ENCODE measurements at regions not wholly inside any gene's neighbourhood (a gene's known extent, or its start where the extent isn't known, plus 50 kb on each side); places are given as distances from the start of the nearest gene placed in this dataset.

DNA sequence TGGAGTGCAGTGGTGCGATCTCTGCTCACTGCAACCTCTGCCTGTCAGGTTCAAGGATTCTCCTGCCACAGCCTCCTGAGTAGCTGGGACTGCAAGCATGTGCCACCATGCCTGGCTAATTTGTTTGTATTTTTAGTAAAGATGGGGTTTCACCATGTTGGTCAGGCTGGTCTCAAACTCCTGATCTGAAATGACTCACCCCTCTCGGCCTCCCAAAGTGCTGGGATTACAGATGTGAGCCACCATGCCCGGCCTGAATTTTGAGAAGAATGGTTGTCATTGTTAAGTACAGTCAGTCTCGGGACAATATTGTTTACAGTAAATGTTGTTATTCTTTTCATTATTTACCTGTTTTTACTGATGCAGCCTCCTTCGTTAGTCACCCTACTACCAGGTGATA, 1226.2 kb upstream of the TENM3 start:
- no peak for DNase-seq
- no peak overlapping the region for H3K27ac ChIP-seq (ENCODE audit: low read length)
- no peaks in the 10 kb centered on the region for H3K36me3 ChIP-seq (replicated peaks; ENCODE audit: insufficient read depth, low read length)
- no peaks in the 10 kb centered on the region for H3K9me3 ChIP-seq (replicated peaks; ENCODE audit: insufficient read depth, low read length)
- no peak overlapping the region for H3K4me2 ChIP-seq (ENCODE audit: low read depth, low read length)
- H4K20me1 ChIP-seq (ENCODE audit: insufficient read depth, low read length) = no peaks in the 10 kb centered on the region
- H3K4me3 ChIP-seq (ENCODE audit: low read length) = no peak overlapping the region
- no peaks in the 10 kb centered on the region for H3K4me1 ChIP-seq (ENCODE audit: low read length)
- H3K79me2 ChIP-seq (ENCODE audit: low read length) = no peaks in the 10 kb centered on the region
- no peak for TF ChIP-seq EZH2phosphoT487 (IDR thresholded peaks at IDR 0.05; ENCODE audit: low read length)
- H3K9me2 ChIP-seq (replicated peaks; ENCODE audit: insufficient read depth, low read length) = no peaks in the 10 kb centered on the region
- H2AFZ ChIP-seq (ENCODE audit: low read length) = no peak overlapping the region
- no peaks in the 10 kb centered on the region for H3K27me3 ChIP-seq (replicated peaks; ENCODE audit: insufficient read depth, low read length)
- no peaks in the 10 kb centered on the region for H3F3A ChIP-seq (ENCODE audit: insufficient read depth, low read length)
- H3K9ac ChIP-seq (ENCODE audit: low read length) = no peak overlapping the region

GRCh38 chr4:181018472-181018871, 1224.7 kb upstream of the TENM3 start:
- Histone ChIP-seq H3K4me1 (ENCODE audit: low read length) (no peaks in the 10 kb centered on the region), H2AFZ (ENCODE audit: low read length) (no peak overlapping the region), H3K79me2 (ENCODE audit: low read length) (no peaks in the 10 kb centered on the region), H3K27me3 (replicated peaks; ENCODE audit: insufficient read depth, low read length) (no peaks in the 10 kb centered on the region), H3K4me3 (ENCODE audit: low read length) (no peak overlapping the region), H3K27ac (ENCODE audit: low read length) (no peak overlapping the region), H4K20me1 (ENCODE audit: insufficient read depth, low read length) (no peaks in the 10 kb centered on the region), H3K36me3 (replicated peaks; ENCODE audit: insufficient read depth, low read length) (no peaks in the 10 kb centered on the region), H3K4me2 (ENCODE audit: low read depth, low read length) (no peak overlapping the region), H3F3A (ENCODE audit: insufficient read depth, low read length) (no peaks in the 10 kb centered on the region), H3K9me2 (replicated peaks; ENCODE audit: insufficient read depth, low read length) (no peaks in the 10 kb centered on the region), H3K9ac (ENCODE audit: low read length) (no peak overlapping the region), H3K9me3 (replicated peaks; ENCODE audit: insufficient read depth, low read length) (no peaks in the 10 kb centered on the region)
- DNase-seq = no peak
- TF ChIP-seq EZH2 (optimal IDR thresholded peaks at IDR 0.05; ENCODE audit: low read depth, low read length) (no peak), CTCF (IDR thresholded peaks at IDR 0.05; ENCODE audit: low read length) (no peak), EZH2phosphoT487 (IDR thresholded peaks at IDR 0.05; ENCODE audit: low read length) (no peak)

GRCh38 chr4:181018913-181019312, 1224.3 kb upstream of the TENM3 start:
- Histone ChIP-seq H3K4me2 (ENCODE audit: low read depth, low read length) (no peak overlapping the region), H3K27me3 (replicated peaks; ENCODE audit: insufficient read depth, low read length) (no peaks in the 10 kb centered on the region), H3K79me2 (ENCODE audit: low read length) (no peaks in the 10 kb centered on the region), H3K9me2 (replicated peaks; ENCODE audit: insufficient read depth, low read length) (no peaks in the 10 kb centered on the region), H3K9ac (ENCODE audit: low read length) (no peak overlapping the region), H3K36me3 (replicated peaks; ENCODE audit: insufficient read depth, low read length) (no peaks in the 10 kb centered on the region), H3K4me1 (ENCODE audit: low read length) (no peaks in the 10 kb centered on the region), H3F3A (ENCODE audit: insufficient read depth, low read length) (no peaks in the 10 kb centered on the region), H3K27ac (ENCODE audit: low read length) (no peak overlapping the region), H3K4me3 (ENCODE audit: low read length) (no peak overlapping the region), H2AFZ (ENCODE audit: low read length) (no peak overlapping the region), H4K20me1 (ENCODE audit: insufficient read depth, low read length) (no peaks in the 10 kb centered on the region), H3K9me3 (replicated peaks; ENCODE audit: insufficient read depth, low read length) (no peaks in the 10 kb centered on the region)
- DNase-seq = no peak
- TF ChIP-seq CTCF (IDR thresholded peaks at IDR 0.05; ENCODE audit: low read length) = no peak
- TF ChIP-seq EZH2phosphoT487 (IDR thresholded peaks at IDR 0.05; ENCODE audit: low read length) = no peak
- no peak for TF ChIP-seq EZH2 (optimal IDR thresholded peaks at IDR 0.05; ENCODE audit: low read depth, low read length)

GRCh38 chr4:181020456-181020855, 1222.7 kb upstream of the TENM3 start:
- H3K4me3 ChIP-seq (ENCODE audit: low read length) = no peak overlapping the region
- no peak overlapping the region for H3K4me2 ChIP-seq (ENCODE audit: low read depth, low read length)
- no peaks in the 10 kb centered on the region for H3K79me2 ChIP-seq (ENCODE audit: low read length)
- H3K4me1 ChIP-seq (ENCODE audit: low read length) = no peaks in the 10 kb centered on the region
- no peaks in the 10 kb centered on the region for H4K20me1 ChIP-seq (ENCODE audit: insufficient read depth, low read length)
- no peak for TF ChIP-seq EZH2phosphoT487 (IDR thresholded peaks at IDR 0.05; ENCODE audit: low read length)
- TF ChIP-seq CTCF (IDR thresholded peaks at IDR 0.05; ENCODE audit: low read length) = no peak
- no peak for TF ChIP-seq EZH2 (optimal IDR thresholded peaks at IDR 0.05; ENCODE audit: low read depth, low read length)
- no peaks in the 10 kb centered on the region for H3K9me2 ChIP-seq (replicated peaks; ENCODE audit: insufficient read depth, low read length)
- no peaks in the 10 kb centered on the region for H3K9me3 ChIP-seq (replicated peaks; ENCODE audit: insufficient read depth, low read length)
- no peak overlapping the region for H2AFZ ChIP-seq (ENCODE audit: low read length)
- no peak overlapping the region for H3K9ac ChIP-seq (ENCODE audit: low read length)
- H3F3A ChIP-seq (ENCODE audit: insufficient read depth, low read length) = no peaks in the 10 kb centered on the region
- DNase-seq = no peak
- H3K36me3 ChIP-seq (replicated peaks; ENCODE audit: insufficient read depth, low read length) = no peaks in the 10 kb centered on the region
- no peaks in the 10 kb centered on the region for H3K27me3 ChIP-seq (replicated peaks; ENCODE audit: insufficient read depth, low read length)
- no peak overlapping the region for H3K27ac ChIP-seq (ENCODE audit: low read length)

Data from MM.1S (cell line).